K562 (cell line): ENCODE measurements at regions not wholly inside any gene's neighbourhood (a gene's known extent, or its start where the extent isn't known, plus 50 kb on each side); places are given as distances from the start of the nearest gene placed in this dataset.

Experiments used
- ATAC-seq: fragments of 200-7000 bp; cut with Tn5 transposase; 3 replicates; pipeline ENCODE4 v1.9.1; 2020; ENCODE audit warnings: moderate library complexity
- BruUV-seq: library from RNA; stranded (reverse); fragments of 400-500 nt; replicated peaks from 2 replicates; lab custom pipeline; 2021; lab: Mats Ljungman, UMichigan
- CTCF ChIA-PET: fragments of 300-600 bp; formaldehyde crosslinking; extraction: SDS; loops from one replicate; lab custom pipeline; 2021; ENCODE audit warnings: low intra/inter-chr PET ratio; lab: Yijun Ruan, JAX
- POLR2A ChIA-PET: fragments of 300-600, 350-650 bp; sonication (Branson Sonifier 250); formaldehyde crosslinking; extraction: SDS; loops from one replicate; lab custom pipeline; 2021; ENCODE audit warnings: antibody characterized with exemption, inconsistent platforms; lab: Yijun Ruan, JAX
- DNase-seq, 4 experiments: peaks; one replicate each; pipeline versions ENCODE4 v3.0.0 to v3.0.0-alpha.2; 2011 to 2018; ENCODE audit warnings: low spot score in 3 of 4, mixed read lengths in 3 of 4; ENCODE audit errors: extremely low read depth in 1 of 4
- FAIRE-seq: peaks from 2 replicates; lab custom pipeline; 2011; peaks lifted over from hg19 to GRCh38; lab: Jason Lieb, UNC
- H2AFZ ChIP-seq: 2 replicates; pipeline ENCODE4 v1.6.0; 2011; ENCODE audit warnings: low read depth, low read length, control low read depth, inconsistent platforms
- H3K27ac ChIP-seq: fragments of 200-600 bp; 3 replicates; pipeline ENCODE4 v1.8.0; 2011; ENCODE audit warnings: low read depth, mild to moderate bottlenecking, control low read depth, inconsistent platforms, low read length, moderate library complexity, mixed read lengths; ENCODE audit errors: extremely low read depth
- H3K27me3 ChIP-seq, 2 experiments: fragments of 300-600 bp in 1 of 2; 2 replicates in 1 of 2; 3 replicates in 1 of 2; pipeline versions ENCODE4 v1.6.0 to v1.8.0; 2011; ENCODE audit warnings: inconsistent platforms in 2 of 2, low read length in 2 of 2, mild to moderate bottlenecking in 1 of 2, mixed read lengths in 1 of 2, moderate library complexity in 1 of 2; ENCODE audit not compliant: control insufficient read depth in 2 of 2, insufficient read depth in 2 of 2
- H3K36me3 ChIP-seq: fragments of 300-600 bp; 3 replicates; pipeline ENCODE4 v1.8.0; 2011; ENCODE audit warnings: mild to moderate bottlenecking, low read length, inconsistent platforms; ENCODE audit not compliant: control insufficient read depth, insufficient read depth
- H3K4me1 ChIP-seq, 2 experiments: fragments of 200-600 bp in 1 of 2; replicated peaks in 1 of 2; 2 replicates in 1 of 2; 3 replicates in 1 of 2; pipeline versions ENCODE4 v1.5.1 to v1.8.0; 2011; ENCODE audit warnings: inconsistent platforms in 2 of 2, low read length in 2 of 2, mild to moderate bottlenecking in 1 of 2, mixed read lengths in 1 of 2, moderate library complexity in 1 of 2; ENCODE audit not compliant: control insufficient read depth in 2 of 2, insufficient read depth in 2 of 2
- H3K4me2 ChIP-seq: 2 replicates; pipeline ENCODE4 v1.6.1; 2011; ENCODE audit warnings: low read length, control low read depth, inconsistent platforms, mixed read lengths; ENCODE audit not compliant: insufficient read depth
- H3K4me3 ChIP-seq: fragments of 200-600 bp; sonication (generic), shearing (Covaris generic); 2 replicates; pipeline ENCODE4 v1.5.1; 2016; ENCODE audit warnings: control low read depth, inconsistent platforms
- H3K79me2 ChIP-seq: fragments of 200-600 bp; 3 replicates; pipeline ENCODE4 v1.8.0; 2011; ENCODE audit warnings: low read length, inconsistent platforms; ENCODE audit not compliant: control insufficient read depth, insufficient read depth
- H3K9ac ChIP-seq, 2 experiments: 2 replicates each; pipeline versions ENCODE4 v1.6.0 to v1.6.1; 2011; ENCODE audit warnings: low read depth in 2 of 2, low read length in 2 of 2, control low read depth in 1 of 2, inconsistent platforms in 1 of 2, mild to moderate bottlenecking in 1 of 2, mixed read lengths in 1 of 2; ENCODE audit not compliant: insufficient read depth in 1 of 2
- H3K9me1 ChIP-seq: one replicate; pipeline ENCODE4 v1.6.0; 2011; ENCODE audit warnings: inconsistent platforms, mild to moderate bottlenecking, low read length, moderate library complexity; ENCODE audit not compliant: control insufficient read depth, insufficient read depth
- H3K9me3 ChIP-seq: replicated peaks from 2 replicates; pipeline ENCODE4 v1.5.1; 2011; ENCODE audit warnings: low read depth, low read length, inconsistent platforms; ENCODE audit not compliant: control insufficient read depth, insufficient read depth
- H4K20me1 ChIP-seq: replicated peaks from 2 replicates; pipeline ENCODE4 v1.6.1; 2011; ENCODE audit warnings: low read length, inconsistent platforms, mixed read lengths; ENCODE audit not compliant: control insufficient read depth, insufficient read depth
- C11orf30 ChIP-seq: fragments of 450-650 bp; IDR thresholded peaks from 2 replicates; pipeline ENCODE4 v1.6.1; 2016; ENCODE audit warnings: low read depth, mild to moderate bottlenecking
- EHMT2 ChIP-seq: fragments of 450-650 bp; IDR thresholded peaks from 2 replicates; pipeline ENCODE4 v1.6.1; 2018; ENCODE audit warnings: antibody characterized with exemption
- KLF1 ChIP-seq: fragments of 450-650 bp; IDR thresholded peaks from 2 replicates; pipeline ENCODE4 v1.6.1; 2016; ENCODE audit warnings: missing genetic modification characterization, missing compliant biosample characterization
- KLF10 ChIP-seq: fragments of 250-450 bp; sonication (Bioruptor Pico); IDR thresholded peaks from 2 replicates; pipeline ENCODE4 v1.6.1; 2021; ENCODE audit warnings: matching md5 sums
- MCM3 ChIP-seq: fragments of 450-650 bp; IDR thresholded peaks from 2 replicates; pipeline ENCODE4 v1.6.1; 2016
- MIER1 ChIP-seq: fragments of 450-650 bp; IDR thresholded peaks from 2 replicates; pipeline ENCODE4 v1.6.1; 2016; ENCODE audit warnings: antibody characterized with exemption, mild to moderate bottlenecking, low read depth
- PHB ChIP-seq: fragments of 250-450 bp; sonication (Bioruptor Pico); IDR thresholded peaks from 2 replicates; pipeline ENCODE4 v1.5.0; 2021
- PHF20 ChIP-seq: fragments of 450-650 bp; IDR thresholded peaks from 2 replicates; pipeline ENCODE4 v1.6.1; 2018; ENCODE audit not compliant: partially characterized antibody
- POLR3A ChIP-seq: IDR thresholded peaks from 2 replicates; pipeline ENCODE4 v1.6.1; 2011; ENCODE audit warnings: borderline replicate concordance, mild to moderate bottlenecking, moderate library complexity; ENCODE audit not compliant: insufficient read length, insufficient read depth; ENCODE audit errors: extremely low read depth
- RFX7 ChIP-seq: fragments of 250-450 bp; sonication (Bioruptor Pico); IDR thresholded peaks from 2 replicates; pipeline ENCODE4 v1.5.1; 2021; ENCODE audit warnings: mild to moderate bottlenecking
- SIN3B ChIP-seq: fragments of 450-650 bp; IDR thresholded peaks from 2 replicates; pipeline ENCODE4 v1.6.1; 2017; ENCODE audit warnings: low read depth, mild to moderate bottlenecking, moderate library complexity
- SMAD2 ChIP-seq: fragments of 150-350 bp; IDR thresholded peaks from 2 replicates; pipeline ENCODE4 v1.6.1; 2014; ENCODE audit warnings: low read depth, mild to moderate bottlenecking, low read length
- ZNF282 ChIP-seq: sonication (generic); formaldehyde crosslinking; IDR thresholded peaks from 2 replicates; pipeline ENCODE4 v1.8.1; 2023; ENCODE audit warnings: missing genetic modification reagents
- WGBS: fragments of 100-300 bp; shearing (Covaris generic); methylation state at CpG from one replicate; pipeline ENCODE4 v1.1.6; 2016; ENCODE audit warnings: low coverage, mixed read lengths; ENCODE audit not compliant: insufficient coverage; ENCODE audit errors: missing lambda C conversion rate; 5-methylcytosine and 5-hydroxymethylcytosine counted together
- in situ Hi-C: fragments of 300-500 bp; cut with MboI; formaldehyde crosslinking; loops from 4 replicates; pipeline ENCODE4 v1.15.0; 2018; ENCODE audit warnings: inconsistent platforms, mixed read lengths
- intact Hi-C: fragments of 100-400 bp; cut with micrococcal nuclease; formaldehyde crosslinking; loops from 2 replicates; pipeline ENCODE4 v1.14.2; 2022

- WGBS: 0% methylated on average over 1 of the region's 1 CpG
- Histone ChIP-seq H3K27ac (no peak overlapping the region), H4K20me1 (no peaks in the 10 kb centered on the region), H3K27me3 (no peaks in the 10 kb centered on the region), H3K4me1 (no peaks in the 10 kb centered on the region), H3K4me3 (no peak overlapping the region), H2AFZ (no peak overlapping the region), H3K9me3 (no peaks in the 10 kb centered on the region), H3K9ac (no peak overlapping the region), H3K4me2 (no peak overlapping the region), H3K36me3 (no peaks in the 10 kb centered on the region), H3K9me1 (no peaks in the 10 kb centered on the region), H3K79me2 (no peaks in the 10 kb centered on the region)
- FAIRE-seq (no peak), ATAC-seq (no peak), DNase-seq (no peak)
- no TSS peak for BruUV-seq
- in situ Hi-C loops: no loop called here
- intact Hi-C loops: no loop called here
- TF ChIP-seq POLR3A (no peak), MCM3 (no peak), SMAD2 (no peak), PHB (CRISPR knock-in tag) (no peak), KLF1 (tag) (no peak), KLF10 (CRISPR knock-in tag) (no peak), ZNF282 (CRISPR knock-in tag) (no peak), SIN3B (no peak), RFX7 (CRISPR knock-in tag) (no peak), MIER1 (no peak), PHF20 (no peak), C11orf30 (no peak), EHMT2 (no peak)
- CTCF ChIA-PET: no interaction called here
- POLR2A ChIA-PET: no interaction called here
Measured at GRCh38 chr19:37313335-37313627, 57.6 kb upstream of the ZNF527 start.
